Vagina (tissue), 2 donors: ENCODE measurements at regions not wholly inside any gene's neighbourhood (a gene's known extent, or its start where the extent isn't known, plus 50 kb on each side); places are given as distances from the start of the nearest gene placed in this dataset.

ENCODE experiments used
- POLR2AphosphoS5 ChIP-seq, 2 donors: sonication (generic); formaldehyde crosslinking; IDR thresholded peaks; one replicate each; pipeline ENCODE4 v1.9.0; 2017; ENCODE audit warnings: antibody characterized with exemption in 2 of 2, mild to moderate bottlenecking in 2 of 2, low read depth in 1 of 2; ENCODE audit not compliant: insufficient read depth in 1 of 2
- TF ChIP-seq, protein P1 (sequence below), 3 experiments: fragments of 450-650 bp in 2 of 3; fragments of 200-600 bp in 1 of 3; sonication (generic) in 1 of 3; IDR thresholded peaks; one replicate each; pipeline ENCODE4 v1.5.1; 2017 to 2019; ENCODE audit warnings: antibody characterized with exemption in 3 of 3, mild to moderate bottlenecking in 2 of 3, moderate library complexity in 2 of 3

- TF ChIP-seq, protein P1, sequence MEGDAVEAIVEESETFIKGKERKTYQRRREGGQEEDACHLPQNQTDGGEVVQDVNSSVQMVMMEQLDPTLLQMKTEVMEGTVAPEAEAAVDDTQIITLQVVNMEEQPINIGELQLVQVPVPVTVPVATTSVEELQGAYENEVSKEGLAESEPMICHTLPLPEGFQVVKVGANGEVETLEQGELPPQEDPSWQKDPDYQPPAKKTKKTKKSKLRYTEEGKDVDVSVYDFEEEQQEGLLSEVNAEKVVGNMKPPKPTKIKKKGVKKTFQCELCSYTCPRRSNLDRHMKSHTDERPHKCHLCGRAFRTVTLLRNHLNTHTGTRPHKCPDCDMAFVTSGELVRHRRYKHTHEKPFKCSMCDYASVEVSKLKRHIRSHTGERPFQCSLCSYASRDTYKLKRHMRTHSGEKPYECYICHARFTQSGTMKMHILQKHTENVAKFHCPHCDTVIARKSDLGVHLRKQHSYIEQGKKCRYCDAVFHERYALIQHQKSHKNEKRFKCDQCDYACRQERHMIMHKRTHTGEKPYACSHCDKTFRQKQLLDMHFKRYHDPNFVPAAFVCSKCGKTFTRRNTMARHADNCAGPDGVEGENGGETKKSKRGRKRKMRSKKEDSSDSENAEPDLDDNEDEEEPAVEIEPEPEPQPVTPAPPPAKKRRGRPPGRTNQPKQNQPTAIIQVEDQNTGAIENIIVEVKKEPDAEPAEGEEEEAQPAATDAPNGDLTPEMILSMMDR (IDR thresholded peaks at IDR 0.05): no peak
- TF ChIP-seq POLR2AphosphoS5 (IDR thresholded peaks at IDR 0.05; ENCODE audit: insufficient read depth in 1 of 2, low read depth in 1 of 2): no peak
These were observed 354.4 kb downstream of the TBL1XR1 start for GRCh38 chr3:176842914-176843313.
